ENCODE measurements at regions not wholly inside any gene's neighbourhood (a gene's known extent, or its start where the extent isn't known, plus 50 kb on each side); places are given as distances from the start of the nearest gene placed in this dataset.

DNA sequence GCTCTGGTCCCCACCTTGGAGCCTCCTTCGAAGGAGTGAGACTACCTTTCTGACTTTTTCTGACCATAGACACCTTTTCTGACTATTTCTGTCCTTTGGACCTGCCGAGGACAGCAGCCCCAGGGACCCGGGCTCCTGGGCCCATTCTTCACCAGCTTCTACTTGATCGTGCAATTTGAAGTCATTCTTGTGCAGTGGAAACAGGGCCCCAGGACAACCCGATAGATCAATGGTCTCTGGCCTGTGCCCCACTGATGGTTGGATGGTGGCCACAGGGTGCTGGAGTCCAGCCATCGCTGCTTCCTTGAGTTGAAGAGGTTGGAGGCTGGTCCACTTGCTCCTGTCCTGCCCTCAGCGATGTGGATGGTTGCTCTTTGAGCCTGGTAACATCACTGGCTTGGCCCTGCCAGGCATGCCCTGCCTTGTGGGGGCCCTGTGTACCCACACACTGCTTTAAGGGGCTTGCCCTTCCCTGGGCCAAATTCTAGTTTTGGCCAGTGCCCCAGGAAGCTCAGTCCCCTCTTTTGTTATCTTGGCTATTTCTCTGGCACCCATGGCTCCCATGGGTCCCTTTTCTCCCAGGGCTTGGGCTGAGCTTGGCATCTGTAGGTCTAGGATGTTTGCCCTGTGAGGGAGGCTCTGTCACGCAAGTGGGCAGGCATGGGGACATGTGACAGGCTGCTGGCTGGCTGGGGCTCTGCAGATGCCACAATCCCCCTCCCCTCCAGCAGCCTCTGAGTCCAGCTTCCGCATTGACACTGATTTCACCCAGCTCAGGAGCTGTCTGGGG, 375.6 kb upstream of the NUPR2 start:
- DNase-seq (ENCODE audit: low read depth) = no peak
- TF ChIP-seq, protein P1, sequence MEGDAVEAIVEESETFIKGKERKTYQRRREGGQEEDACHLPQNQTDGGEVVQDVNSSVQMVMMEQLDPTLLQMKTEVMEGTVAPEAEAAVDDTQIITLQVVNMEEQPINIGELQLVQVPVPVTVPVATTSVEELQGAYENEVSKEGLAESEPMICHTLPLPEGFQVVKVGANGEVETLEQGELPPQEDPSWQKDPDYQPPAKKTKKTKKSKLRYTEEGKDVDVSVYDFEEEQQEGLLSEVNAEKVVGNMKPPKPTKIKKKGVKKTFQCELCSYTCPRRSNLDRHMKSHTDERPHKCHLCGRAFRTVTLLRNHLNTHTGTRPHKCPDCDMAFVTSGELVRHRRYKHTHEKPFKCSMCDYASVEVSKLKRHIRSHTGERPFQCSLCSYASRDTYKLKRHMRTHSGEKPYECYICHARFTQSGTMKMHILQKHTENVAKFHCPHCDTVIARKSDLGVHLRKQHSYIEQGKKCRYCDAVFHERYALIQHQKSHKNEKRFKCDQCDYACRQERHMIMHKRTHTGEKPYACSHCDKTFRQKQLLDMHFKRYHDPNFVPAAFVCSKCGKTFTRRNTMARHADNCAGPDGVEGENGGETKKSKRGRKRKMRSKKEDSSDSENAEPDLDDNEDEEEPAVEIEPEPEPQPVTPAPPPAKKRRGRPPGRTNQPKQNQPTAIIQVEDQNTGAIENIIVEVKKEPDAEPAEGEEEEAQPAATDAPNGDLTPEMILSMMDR (conservative IDR thresholded peaks at IDR 0.05; ENCODE audit: low read depth, low read length) = no peak
- no peak overlapping the region for H3K4me3 ChIP-seq (ENCODE audit: low read depth, low read length)

DNA sequence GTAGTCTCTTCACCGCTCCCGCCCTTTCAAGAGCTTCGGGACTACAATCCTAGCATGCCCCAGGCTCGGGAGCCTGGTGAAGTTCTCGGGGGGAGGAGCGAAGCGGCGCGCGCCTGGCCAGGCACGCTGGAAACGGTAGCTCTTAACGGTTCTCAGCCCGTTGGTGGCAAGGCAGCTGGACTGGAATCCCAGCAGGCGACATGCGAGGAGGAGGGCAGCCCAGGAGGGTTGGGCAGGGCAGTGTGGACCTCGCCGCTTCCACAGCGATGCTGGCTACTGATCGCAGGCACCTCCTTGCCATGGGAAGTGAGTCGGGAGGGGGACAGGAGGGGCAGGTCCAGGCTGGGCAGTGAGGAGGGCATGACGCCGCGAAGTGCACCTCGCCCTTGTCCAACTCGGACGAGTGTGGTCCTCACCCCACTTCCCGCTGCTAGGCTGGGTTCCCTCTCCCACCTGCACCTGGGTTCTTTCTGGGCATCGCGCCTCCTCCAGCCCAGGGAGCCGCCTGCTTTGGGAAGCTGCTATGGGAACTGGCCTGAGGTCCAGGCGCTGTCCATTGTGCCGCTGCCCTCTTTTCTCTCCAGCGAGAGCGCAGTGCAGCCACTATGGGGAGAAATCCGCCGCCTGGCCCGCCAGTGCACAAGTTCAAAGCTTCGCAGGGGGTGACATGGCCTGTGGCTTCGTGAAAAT, 367.8 kb upstream of the NUPR2 start:
- no peak overlapping the region for H3K4me3 ChIP-seq (ENCODE audit: low read depth, low read length)
- TF ChIP-seq, protein P1 (conservative IDR thresholded peaks at IDR 0.05; ENCODE audit: low read depth, low read length) = no peak
- no peak for DNase-seq (ENCODE audit: low read depth)

DNA sequence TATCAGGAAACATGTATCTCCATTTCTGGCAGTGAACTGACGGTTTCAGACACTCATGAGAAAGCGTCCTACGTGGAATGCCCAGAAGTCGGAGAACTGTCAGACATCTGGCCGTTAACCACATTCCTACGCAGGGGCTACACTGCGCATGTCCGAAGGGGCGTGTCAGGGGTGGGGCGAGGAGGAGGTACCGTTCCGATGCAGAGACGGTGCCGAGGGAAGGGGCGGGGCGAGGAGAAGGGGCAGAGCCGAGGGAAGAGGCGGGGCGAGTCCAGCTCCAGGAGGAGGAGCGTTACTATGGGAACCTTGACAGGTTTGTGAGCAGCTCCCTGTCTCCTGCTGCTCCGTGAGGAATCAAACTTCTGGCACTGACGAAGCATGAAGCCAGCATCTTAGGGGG, 366.9 kb upstream of the NUPR2 start:
- TF ChIP-seq, protein P1 (conservative IDR thresholded peaks at IDR 0.05; ENCODE audit: low read depth, low read length) = no peak
- no peak overlapping the region for H3K4me3 ChIP-seq (ENCODE audit: low read depth, low read length)
- DNase-seq (ENCODE audit: low read depth) = no peak

DNA sequence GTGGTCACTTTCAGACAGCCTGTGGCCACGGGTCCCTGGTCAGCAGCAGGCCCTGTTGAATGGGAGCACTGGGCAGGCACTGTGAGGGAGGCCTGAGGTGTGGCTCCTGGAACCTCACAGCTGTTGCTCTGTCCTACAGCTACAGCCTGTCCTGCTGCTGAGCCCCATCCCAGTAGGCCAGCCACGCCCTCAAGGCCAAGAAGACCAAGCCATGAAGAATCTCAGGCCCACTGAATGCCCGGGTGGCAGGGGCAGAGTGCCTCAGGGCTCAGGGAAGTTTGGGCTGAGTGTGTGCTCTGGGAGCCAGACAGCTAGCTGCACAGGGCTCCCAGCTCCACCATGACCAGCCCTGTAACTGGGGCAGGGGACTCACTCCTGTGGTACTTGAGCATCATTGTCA, 363.5 kb upstream of the NUPR2 start:
- DNase-seq (ENCODE audit: low read depth) = no peak
- TF ChIP-seq, protein P1 (conservative IDR thresholded peaks at IDR 0.05; ENCODE audit: low read depth, low read length) = no peak
- H3K4me3 ChIP-seq (ENCODE audit: low read depth, low read length) = no peak overlapping the region

DNA sequence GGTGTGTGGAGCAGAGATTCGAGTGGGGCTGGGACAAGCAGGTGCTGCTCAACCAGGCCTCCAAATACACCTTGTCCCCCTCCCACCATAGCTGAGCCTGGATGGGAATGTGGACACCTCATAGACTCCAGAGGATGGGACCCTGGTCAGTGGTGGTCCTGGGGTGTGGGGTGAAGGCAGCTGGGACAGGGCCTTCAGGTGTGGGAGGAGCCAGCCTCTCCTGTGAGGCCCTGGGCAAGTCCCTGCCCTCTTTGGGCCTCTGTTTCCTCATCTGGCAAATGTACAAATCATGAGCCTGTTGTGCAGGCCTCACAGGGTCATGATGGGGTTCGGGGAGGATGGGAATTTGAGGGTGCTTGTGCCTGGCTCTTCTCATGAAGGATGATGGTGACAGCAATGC, 362.9 kb upstream of the NUPR2 start:
- DNase-seq (ENCODE audit: low read depth) = no peak
- H3K4me3 ChIP-seq (ENCODE audit: low read depth, low read length) = no peak overlapping the region
- TF ChIP-seq, protein P1 (conservative IDR thresholded peaks at IDR 0.05; ENCODE audit: low read depth, low read length) = no peak

DNA sequence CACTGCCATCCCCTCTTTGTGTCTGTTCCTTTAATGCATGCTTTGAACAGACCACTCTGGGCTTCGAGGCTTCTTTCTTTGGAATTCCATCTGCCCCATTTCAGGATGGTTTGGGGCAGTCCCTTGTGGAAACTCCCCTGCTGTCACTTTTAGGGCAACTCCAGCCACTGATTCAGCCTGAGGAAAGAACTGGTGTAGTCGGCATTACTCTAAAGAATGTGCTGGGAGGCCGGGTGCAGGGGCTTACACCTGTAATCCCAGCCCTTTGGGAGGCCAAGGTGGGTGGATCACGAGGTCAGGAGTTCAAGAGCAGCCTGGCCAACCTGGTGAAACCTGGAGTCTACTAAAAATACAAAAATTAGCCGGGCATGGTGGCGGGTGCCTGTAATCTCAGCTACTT, 358.1 kb upstream of the NUPR2 start:
- no peak overlapping the region for H3K4me3 ChIP-seq (ENCODE audit: low read depth, low read length)
- no peak for DNase-seq (ENCODE audit: low read depth)
- TF ChIP-seq, protein P1 (conservative IDR thresholded peaks at IDR 0.05; ENCODE audit: low read depth, low read length) = no peak
